ENCODE measurements at regions not wholly inside any gene's neighbourhood (a gene's known extent, or its start where the extent isn't known, plus 50 kb on each side); places are given as distances from the start of the nearest gene placed in this dataset.

DNA sequence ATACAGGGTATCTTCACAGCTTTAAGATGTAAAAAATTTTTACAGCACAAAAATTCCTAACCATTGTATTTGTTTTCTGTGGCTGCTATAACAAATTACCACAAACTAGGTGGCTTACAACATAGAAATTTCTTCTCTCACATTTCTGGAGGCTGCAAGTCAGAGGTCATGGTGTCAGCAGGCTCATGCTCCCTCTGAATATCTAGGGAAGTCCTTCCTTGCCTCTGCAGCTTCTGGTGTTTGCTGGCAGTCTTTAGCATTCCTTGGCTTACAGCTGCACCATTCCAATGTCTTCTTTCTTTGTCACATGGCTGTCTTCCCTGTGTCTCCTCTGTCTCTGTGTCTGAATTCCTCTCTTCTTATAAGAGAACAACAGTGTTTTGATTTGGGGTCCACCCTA lies 310.2 kb upstream of the SUCLG2 start:
- TF ChIP-seq REST (IDR thresholded peaks at IDR 0.05; ENCODE audit: insufficient replicate concordance, low read depth) = no peak
- TF ChIP-seq CTCF (IDR thresholded peaks at IDR 0.05; ENCODE audit: insufficient read depth, low read length) = no peak
- TF ChIP-seq GABPA (IDR thresholded peaks at IDR 0.05; ENCODE audit: low read depth) = no peak
- no peak for TF ChIP-seq POLR2AphosphoS5 (IDR thresholded peaks at IDR 0.05; ENCODE audit: low read depth)
